Stimulated activated effector memory CD8-positive, alpha-beta T cell treated with anti-CD3 and anti-CD28 coated beads, Interleukin-12 subunit alpha, Interleukin-12 subunit beta, amount 100 ng/mL, for 72 hours (primary cell): ENCODE measurements at regions not wholly inside any gene's neighbourhood (a gene's known extent, or its start where the extent isn't known, plus 50 kb on each side); places are given as distances from the start of the nearest gene placed in this dataset.
"Not testable (repeated sequence)": the region's sequence is repeated elsewhere in the genome, so short reads cannot be mapped to it uniquely, and the experiment has no call there.

Experiments
- ATAC-seq: fragments of 150-1000 bp; cut with Tn5 transposase; 2 replicates; pipeline ENCODE4 v1.10.0; 2021
- DNase-seq, 2 donors: peaks; one replicate each; pipeline ENCODE4 v3.0.0; 2021 to 2022; ENCODE audit warnings: low spot score in 2 of 2
- H3K27ac Mint-ChIP-seq: one replicate; pipeline ENCODE4 v1.8.0; 2022; ENCODE audit warnings: mild to moderate bottlenecking, mixed read lengths
- H3K36me3 Mint-ChIP-seq: one replicate; pipeline ENCODE4 v1.8.0; 2022; ENCODE audit warnings: mild to moderate bottlenecking, mixed read lengths
- H3K4me1 Mint-ChIP-seq: one replicate; pipeline ENCODE4 v1.8.0; 2022; ENCODE audit warnings: mixed read lengths
- H3K4me3 Mint-ChIP-seq: one replicate; pipeline ENCODE4 v1.8.0; 2022; ENCODE audit warnings: mild to moderate bottlenecking, mixed read lengths
- H3K9me3 Mint-ChIP-seq: one replicate; pipeline ENCODE4 v1.8.0; 2022; ENCODE audit warnings: mixed read lengths

DNA sequence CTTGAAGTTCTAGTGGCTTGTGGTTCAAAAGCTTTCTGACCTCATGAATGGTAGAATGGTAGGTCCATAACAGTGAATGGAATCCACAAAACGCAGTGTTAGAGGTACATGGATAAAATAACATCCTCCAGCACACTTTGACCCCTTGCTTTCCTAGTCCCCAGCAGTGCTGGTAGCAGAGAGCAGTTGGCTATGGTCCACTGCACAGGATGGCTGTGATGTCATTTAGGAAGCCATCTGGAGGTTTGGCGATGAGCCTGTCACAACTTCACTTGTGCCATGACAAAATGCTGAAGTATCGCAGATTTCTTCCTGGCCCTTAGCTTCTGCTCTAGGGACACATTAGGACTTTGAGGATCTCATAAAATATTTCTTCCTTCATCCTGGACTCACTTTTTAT lies 300.0 kb upstream of the FZD8 start:
- H3K4me1 Mint-ChIP-seq: no peaks in the 10 kb centered on the region
- no peak for ATAC-seq
- DNase-seq: no peak
- no peak overlapping the region for H3K27ac Mint-ChIP-seq
- no peak overlapping the region for H3K4me3 Mint-ChIP-seq
- no peaks in the 10 kb centered on the region for H3K36me3 Mint-ChIP-seq
- H3K9me3 Mint-ChIP-seq: peaks cover 14% of the 10 kb centered on the region

DNA sequence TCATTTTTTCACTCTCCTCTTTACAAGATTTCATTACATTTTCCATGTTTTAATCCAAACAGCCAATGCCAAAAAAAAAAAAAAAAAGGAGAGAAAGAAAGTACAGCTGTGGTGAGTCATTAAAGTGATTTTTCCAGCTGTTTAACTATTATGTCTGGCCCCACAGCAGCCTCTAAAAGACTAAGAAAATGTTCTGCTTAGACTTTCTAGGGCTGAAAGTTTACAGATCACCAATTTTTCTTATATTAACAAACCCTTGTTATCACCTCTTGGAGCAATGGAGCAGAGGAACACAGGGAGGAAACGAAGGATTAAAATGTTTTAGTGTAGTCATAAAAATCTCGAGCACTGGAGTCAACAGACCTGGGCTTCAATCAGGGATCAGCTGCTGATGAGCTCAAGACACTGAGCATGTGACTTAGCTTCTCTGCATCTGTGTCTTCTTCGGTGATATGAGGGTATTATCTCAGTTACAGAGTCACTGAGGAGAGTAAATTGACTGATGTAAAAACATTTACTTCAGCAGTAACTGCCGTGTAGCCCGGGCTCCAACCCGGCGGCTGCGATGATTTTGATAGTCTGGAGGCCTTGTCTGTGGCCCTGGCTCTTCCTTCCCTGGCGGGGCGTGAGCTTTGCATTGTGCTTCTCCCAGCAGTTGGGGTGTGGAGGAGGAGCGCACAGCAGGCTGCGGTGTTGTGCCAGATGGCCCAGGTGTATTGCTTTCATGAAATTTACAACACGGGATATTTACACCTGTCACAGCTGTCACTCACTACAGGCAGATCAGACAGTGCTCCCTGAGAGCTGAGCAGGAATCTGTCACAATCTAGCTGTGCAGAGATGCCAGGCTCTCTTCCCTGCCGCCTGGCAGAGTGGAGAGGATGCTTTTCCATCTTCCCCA lies 298.3 kb upstream of the FZD8 start:
- DNase-seq: no peak
- Mint-ChIP-seq H3K27ac (no peak overlapping the region), H3K9me3 (peaks cover 15% of the 10 kb centered on the region), H3K36me3 (no peaks in the 10 kb centered on the region), H3K4me1 (no peaks in the 10 kb centered on the region), H3K4me3 (no peak overlapping the region)
- ATAC-seq: no peak

DNA sequence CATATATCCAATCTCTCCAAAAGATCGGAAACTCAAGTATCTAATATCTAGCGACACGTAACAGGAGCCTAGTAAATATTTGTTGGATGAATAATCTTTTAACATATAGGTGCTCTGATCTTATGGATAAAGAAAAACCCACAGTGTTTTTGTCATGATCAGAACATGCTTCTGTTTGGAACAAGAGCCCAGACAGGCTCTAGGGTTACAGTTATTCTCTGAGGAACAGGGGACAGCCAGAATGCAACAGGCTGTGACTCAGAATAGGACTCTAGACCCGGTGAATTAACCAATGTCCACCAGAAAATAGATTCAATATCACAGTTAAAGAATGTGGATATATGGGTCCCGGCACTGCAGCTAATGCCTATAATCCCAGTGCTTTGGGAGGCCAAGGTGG lies 296.1 kb upstream of the FZD8 start:
- no peak for DNase-seq
- H3K9me3 Mint-ChIP-seq: peaks cover 13% of the 10 kb centered on the region
- no peak for ATAC-seq

DNA sequence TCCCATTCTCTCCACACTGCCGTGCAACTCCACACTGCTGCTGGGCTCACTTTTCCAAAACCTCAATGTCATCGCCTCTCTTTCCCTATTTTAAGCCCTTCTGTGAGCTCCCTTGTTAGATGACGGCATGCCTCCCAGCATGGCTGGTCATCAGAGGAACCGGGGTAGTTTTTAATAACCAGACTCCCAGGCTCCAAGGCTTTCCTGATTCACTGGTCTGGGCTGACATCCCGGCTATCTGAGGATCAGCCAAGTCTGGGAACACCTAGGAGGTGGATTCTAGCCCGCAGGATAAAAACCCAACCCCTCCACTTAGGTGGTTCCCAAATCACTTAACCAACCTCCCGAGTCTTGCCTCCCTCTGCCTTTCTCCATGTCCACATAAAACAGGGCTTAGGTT lies 295.4 kb upstream of the FZD8 start:
- no peaks in the 10 kb centered on the region for H3K36me3 Mint-ChIP-seq
- no peak for DNase-seq
- no peak overlapping the region for H3K4me3 Mint-ChIP-seq
- no peak overlapping the region for H3K27ac Mint-ChIP-seq
- peaks cover 13% of the 10 kb centered on the region for H3K9me3 Mint-ChIP-seq
- no peak for ATAC-seq
- H3K4me1 Mint-ChIP-seq: no peaks in the 10 kb centered on the region

More for the DNA sequence above, 296.1 kb upstream of the FZD8 start:
- H3K27ac Mint-ChIP-seq: no peak overlapping the region
- no peaks in the 10 kb centered on the region for H3K36me3 Mint-ChIP-seq
- H3K4me1 Mint-ChIP-seq: no peaks in the 10 kb centered on the region
- H3K4me3 Mint-ChIP-seq: no peak overlapping the region

DNA sequence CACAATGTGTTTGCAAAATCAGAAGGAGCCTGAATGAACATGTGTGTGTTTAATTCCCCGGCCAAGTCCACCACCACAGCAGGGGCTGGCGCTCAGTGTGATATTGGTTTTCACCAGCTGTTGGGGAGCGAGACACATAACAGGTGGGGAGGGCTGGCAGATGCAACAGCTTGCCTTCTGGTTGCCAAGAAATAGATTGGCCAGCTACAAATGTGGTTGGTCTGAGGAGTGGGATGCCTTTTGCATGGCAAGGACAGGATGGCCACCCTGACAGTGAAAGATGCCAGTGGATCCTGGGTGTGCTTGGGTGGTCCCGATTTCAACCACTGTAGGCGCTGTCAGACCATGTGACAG lies 292.5 kb upstream of the FZD8 start:
- ATAC-seq (no peak), DNase-seq (no peak)
- H3K4me1 Mint-ChIP-seq: no peaks in the 10 kb centered on the region
- H3K4me3 Mint-ChIP-seq: no peak overlapping the region
- H3K27ac Mint-ChIP-seq: no peak overlapping the region
- no peaks in the 10 kb centered on the region for H3K36me3 Mint-ChIP-seq
- H3K9me3 Mint-ChIP-seq: peaks cover 13% of the 10 kb centered on the region

DNA sequence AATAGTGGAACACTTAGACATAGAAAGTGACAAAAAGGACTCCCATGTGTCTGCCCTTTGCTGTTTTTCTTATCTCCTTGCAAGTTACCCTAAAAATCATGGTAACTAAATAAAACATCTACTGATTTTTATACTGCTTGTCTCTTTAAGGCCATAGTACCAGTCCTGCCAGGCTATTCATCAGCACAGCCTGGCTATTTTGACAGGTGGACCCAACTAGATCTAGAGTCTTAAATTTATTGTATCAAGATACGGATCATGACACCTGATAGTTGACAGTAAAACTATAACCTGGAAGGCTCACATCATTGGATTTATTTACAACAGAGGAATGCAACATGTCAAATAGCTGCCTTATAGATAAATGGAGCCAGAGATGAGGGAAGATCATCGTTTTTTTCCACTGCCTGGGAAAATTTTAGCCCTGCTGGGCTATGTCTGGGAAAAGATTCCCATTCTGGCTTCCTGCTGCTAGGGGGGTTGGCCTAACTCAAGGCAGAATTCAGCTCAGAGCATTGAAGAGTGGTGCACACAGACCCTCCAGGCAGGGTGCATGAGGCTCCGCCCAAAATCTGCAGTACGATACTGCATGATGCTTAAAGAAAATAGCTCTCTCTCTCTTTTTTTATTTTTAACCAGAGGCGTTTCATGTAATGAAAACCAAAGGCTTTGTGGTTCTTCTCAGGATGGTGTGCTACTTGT lies 292.0 kb upstream of the FZD8 start:
- no peaks in the 10 kb centered on the region for H3K36me3 Mint-ChIP-seq
- no peak for DNase-seq
- H3K4me1 Mint-ChIP-seq: no peaks in the 10 kb centered on the region
- no peak for ATAC-seq
- H3K4me3 Mint-ChIP-seq: no peak overlapping the region
- H3K27ac Mint-ChIP-seq: no peak overlapping the region
- H3K9me3 Mint-ChIP-seq: peaks cover 13% of the 10 kb centered on the region

DNA sequence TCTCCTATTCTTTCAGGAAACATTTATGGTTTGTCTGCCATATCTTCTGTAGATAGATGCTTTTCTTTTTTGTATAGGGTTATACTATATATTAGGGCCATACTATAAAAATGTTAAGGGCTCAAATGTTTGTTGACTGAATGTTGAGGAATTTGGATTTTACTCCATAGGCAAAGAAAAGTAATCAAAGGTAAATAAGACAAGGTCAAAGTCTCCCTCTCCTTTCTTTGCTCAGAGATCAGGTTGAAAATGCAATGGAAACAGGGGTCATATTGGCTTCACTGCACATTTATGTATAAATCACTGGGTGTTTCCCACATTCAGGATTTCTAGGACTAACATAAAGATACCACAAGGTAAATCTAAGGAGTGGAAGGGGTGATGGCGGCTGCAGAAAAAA lies 291.4 kb upstream of the FZD8 start:
- Mint-ChIP-seq H3K36me3 (no peaks in the 10 kb centered on the region), H3K4me3 (no peak overlapping the region), H3K27ac (no peak overlapping the region), H3K4me1 (no peaks in the 10 kb centered on the region), H3K9me3 (peaks cover 13% of the 10 kb centered on the region)
- no peak for ATAC-seq
- DNase-seq: no peak

DNA sequence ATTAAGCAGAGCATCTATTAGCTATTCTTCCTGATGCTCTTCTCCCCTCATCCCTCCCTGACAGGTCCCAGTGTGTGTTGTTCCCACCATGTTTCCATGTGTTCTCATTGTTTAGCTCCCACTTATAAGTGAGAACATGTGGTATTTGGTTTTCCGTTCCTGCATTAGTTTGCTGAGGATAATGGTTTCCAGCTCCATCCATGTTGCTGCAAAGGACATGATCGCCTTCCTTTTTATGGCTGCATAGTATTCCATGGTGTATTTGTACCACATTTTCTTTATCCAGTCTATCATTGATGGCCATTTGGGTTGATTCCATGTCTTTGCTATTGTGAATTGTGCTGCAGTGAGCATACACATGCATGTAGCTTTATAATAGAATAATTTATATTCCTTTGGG lies 287.9 kb upstream of the FZD8 start:
- not testable (repeated sequence) for H3K4me3 Mint-ChIP-seq, H3K9me3 Mint-ChIP-seq, ATAC-seq, DNase-seq, H3K36me3 Mint-ChIP-seq, H3K27ac Mint-ChIP-seq, H3K4me1 Mint-ChIP-seq

DNA sequence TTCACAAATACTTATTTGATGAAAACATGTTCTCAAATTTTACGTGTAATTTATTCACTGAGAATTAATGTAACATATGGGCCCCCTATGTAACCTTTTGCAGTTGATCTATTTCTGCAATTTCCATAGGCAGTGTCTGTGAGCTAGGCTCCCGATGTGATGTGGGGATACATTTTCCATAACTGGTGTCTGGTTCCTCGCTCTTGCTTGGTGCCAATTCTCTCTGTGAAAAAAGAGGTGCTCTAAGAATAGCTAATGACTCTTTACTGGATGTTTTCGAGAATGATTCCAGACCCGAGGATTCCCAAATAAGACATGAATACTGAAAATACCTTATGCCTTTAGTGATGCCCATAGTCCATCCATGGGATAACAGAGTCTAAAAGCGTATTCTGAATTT lies 286.7 kb upstream of the FZD8 start:
- no peak overlapping the region for H3K27ac Mint-ChIP-seq
- H3K9me3 Mint-ChIP-seq: peaks cover 6% of the 10 kb centered on the region
- no peak for DNase-seq
- ATAC-seq: no peak
- H3K36me3 Mint-ChIP-seq: no peaks in the 10 kb centered on the region
- no peak overlapping the region for H3K4me3 Mint-ChIP-seq
- H3K4me1 Mint-ChIP-seq: no peaks in the 10 kb centered on the region

DNA sequence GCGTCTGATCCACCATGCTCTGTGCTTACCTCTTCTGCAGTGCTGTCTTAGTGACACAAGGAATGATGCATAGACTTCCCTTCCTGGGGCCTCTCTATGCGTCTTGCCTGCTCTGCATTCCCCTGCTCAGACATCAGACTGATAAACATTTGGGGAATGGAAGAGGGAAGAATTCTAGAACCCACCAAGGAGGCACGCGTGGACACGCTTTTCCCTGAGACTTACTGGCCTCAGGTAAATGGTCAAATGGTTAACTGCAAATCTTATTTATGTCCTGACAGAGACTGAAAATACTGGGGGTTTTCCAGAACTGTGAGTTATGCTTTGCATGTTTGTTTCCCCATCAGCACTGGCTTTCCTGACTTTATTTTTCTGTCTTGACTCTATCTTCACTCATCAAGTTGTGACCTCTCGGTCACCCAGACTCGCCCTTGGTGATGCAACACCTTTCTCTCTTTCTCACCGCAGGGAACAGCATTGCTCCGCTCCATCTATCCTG lies 285.9 kb upstream of the FZD8 start:
- no peaks in the 10 kb centered on the region for H3K4me1 Mint-ChIP-seq
- no peaks in the 10 kb centered on the region for H3K36me3 Mint-ChIP-seq
- no peak overlapping the region for H3K27ac Mint-ChIP-seq
- no peak for DNase-seq
- no peak overlapping the region for H3K4me3 Mint-ChIP-seq
- H3K9me3 Mint-ChIP-seq: peaks cover 6% of the 10 kb centered on the region
- ATAC-seq: no peak

DNA sequence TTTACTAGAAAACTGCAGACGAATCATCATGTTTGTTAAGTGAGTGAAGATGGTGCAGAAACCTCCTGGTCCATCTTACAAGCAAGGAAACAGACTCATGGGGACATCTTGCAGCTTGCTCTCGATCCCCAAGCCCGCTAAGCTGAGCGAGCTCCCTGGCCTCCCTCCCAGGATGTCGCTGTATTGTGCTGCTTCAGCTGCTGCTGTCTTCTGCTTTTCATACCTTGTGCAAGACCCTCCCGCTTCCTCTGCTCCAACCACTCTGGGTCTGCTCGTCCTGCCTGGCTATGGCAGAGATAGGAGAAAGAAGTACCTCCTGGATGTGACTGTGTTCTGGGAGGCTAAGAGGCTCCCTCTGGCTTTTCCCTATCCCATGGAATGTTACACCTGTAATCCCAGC lies 285.2 kb upstream of the FZD8 start:
- H3K9me3 Mint-ChIP-seq: peaks cover 6% of the 10 kb centered on the region

DNA sequence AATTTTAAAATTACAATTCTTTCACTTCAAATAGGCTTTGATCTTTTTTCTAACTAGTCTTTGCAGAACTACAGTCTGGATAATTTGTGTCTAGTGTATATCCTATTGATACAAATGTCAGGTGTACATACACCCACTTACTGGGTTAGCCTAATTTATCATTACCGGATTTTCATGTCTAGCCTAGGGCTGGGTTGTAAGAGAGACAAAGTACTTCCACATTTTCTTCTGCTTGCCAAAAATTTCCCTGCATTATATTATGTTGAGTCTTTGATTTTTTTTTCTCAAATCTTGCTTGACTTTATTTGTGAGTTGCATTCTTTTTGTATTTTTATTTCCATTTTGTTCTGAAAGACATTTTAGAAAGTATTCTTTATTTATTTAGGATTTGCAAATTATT lies 284.8 kb upstream of the FZD8 start:
- peaks cover 6% of the 10 kb centered on the region for H3K9me3 Mint-ChIP-seq
- H3K4me1 Mint-ChIP-seq: no peaks in the 10 kb centered on the region
- no peak overlapping the region for H3K4me3 Mint-ChIP-seq
- H3K27ac Mint-ChIP-seq: no peak overlapping the region
- ATAC-seq (no peak), DNase-seq (no peak)
- no peaks in the 10 kb centered on the region for H3K36me3 Mint-ChIP-seq

More for the DNA sequence above, 285.2 kb upstream of the FZD8 start:
- DNase-seq (no peak), ATAC-seq (no peak)
- no peaks in the 10 kb centered on the region for H3K36me3 Mint-ChIP-seq
- no peaks in the 10 kb centered on the region for H3K4me1 Mint-ChIP-seq
- no peak overlapping the region for H3K4me3 Mint-ChIP-seq
- no peak overlapping the region for H3K27ac Mint-ChIP-seq

DNA sequence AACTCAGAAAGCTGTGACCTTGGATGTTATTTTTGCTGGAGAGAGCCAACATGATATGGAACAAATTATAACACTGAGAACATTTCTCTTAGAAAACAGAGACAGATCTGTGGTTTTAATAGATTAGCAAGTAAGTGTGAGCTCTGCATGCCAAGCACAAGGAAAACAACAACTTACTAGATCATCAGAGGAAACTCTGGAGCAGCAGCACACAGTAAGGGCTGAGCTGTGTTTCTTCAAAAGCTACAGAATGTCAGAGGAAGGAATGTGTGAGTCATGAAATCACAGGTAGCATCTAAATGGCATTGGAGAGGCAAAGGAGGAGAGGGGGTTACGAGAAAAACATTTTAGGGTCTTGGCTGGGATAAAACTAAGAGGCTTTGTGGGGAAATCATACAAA lies 283.4 kb upstream of the FZD8 start:
- no peak for DNase-seq
- Mint-ChIP-seq H3K36me3 (no peaks in the 10 kb centered on the region), H3K4me1 (no peaks in the 10 kb centered on the region), H3K4me3 (no peak overlapping the region), H3K9me3 (peaks cover 6% of the 10 kb centered on the region), H3K27ac (no peak overlapping the region)
- ATAC-seq: no peak

DNA sequence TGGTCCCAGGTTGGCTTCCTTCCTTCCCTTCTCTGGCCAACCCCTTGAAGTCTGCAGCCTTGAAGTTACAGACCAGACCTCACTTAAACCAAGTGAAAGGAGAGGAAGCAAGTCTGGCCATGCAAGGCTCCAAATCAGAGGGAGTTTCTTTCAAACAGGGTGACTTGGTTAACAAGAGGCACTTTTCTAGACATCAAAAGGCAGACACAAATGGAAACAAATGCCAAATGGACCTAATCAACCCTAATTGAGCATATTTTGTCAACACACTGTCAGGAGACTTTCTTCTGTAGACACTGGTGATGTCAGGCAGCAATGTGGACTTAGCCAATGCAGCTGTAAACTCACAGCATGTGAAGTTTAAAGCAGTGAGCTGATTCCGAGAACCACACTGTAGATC lies 282.7 kb upstream of the FZD8 start:
- Mint-ChIP-seq H3K9me3 (peaks cover 6% of the 10 kb centered on the region), H3K36me3 (no peaks in the 10 kb centered on the region), H3K4me3 (no peak overlapping the region), H3K4me1 (no peaks in the 10 kb centered on the region), H3K27ac (no peak overlapping the region)
- ATAC-seq: no peak
- DNase-seq: no peak

DNA sequence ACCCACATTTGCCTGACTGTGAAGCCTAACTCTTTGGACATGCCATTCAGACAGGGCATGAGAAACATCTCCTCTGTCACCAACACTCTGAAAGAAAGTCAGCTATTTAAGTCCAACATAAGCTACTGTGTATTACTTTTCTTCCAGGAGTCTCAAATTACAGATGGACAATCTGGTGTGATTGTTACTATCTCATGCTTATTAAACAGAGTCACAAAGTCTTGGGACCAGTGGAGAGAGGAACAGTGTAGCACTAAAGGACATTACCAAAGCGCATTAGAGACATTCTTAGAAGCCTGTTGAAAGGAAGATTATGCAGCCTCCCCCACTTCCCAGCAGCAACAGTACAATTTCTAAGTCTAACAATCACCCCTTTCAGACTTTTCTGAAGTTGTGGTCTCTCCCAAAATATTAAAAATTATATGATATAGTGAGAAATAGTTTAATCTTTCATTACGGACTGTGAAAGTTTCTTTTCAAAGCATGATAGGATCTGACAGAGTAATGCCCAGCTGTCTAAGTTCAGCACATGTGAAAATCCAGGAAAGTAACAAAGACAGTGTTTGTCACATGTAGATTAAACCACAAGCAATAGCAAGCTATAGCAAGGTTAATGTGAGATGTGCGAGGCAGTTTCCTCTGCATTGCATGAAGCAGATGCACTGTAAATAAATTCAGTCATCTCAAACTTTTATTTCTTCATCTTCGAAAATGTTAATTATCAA lies 280.9 kb upstream of the FZD8 start:
- Mint-ChIP-seq H3K27ac (no peak overlapping the region), H3K4me3 (no peak overlapping the region), H3K36me3 (no peaks in the 10 kb centered on the region), H3K9me3 (peaks cover 3% of the 10 kb centered on the region), H3K4me1 (no peaks in the 10 kb centered on the region)
- no peak for ATAC-seq
- DNase-seq: no peak
